ENCODE measurements at regions not wholly inside any gene's neighbourhood (a gene's known extent, or its start where the extent isn't known, plus 50 kb on each side); places are given as distances from the start of the nearest gene placed in this dataset.
A peak's percentile ranks its signal among the peaks of the same experiment; 100 is the strongest.
"Not testable (repeated sequence)": the region's sequence is repeated elsewhere in the genome, so short reads cannot be mapped to it uniquely, and the experiment has no call there.

DNA sequence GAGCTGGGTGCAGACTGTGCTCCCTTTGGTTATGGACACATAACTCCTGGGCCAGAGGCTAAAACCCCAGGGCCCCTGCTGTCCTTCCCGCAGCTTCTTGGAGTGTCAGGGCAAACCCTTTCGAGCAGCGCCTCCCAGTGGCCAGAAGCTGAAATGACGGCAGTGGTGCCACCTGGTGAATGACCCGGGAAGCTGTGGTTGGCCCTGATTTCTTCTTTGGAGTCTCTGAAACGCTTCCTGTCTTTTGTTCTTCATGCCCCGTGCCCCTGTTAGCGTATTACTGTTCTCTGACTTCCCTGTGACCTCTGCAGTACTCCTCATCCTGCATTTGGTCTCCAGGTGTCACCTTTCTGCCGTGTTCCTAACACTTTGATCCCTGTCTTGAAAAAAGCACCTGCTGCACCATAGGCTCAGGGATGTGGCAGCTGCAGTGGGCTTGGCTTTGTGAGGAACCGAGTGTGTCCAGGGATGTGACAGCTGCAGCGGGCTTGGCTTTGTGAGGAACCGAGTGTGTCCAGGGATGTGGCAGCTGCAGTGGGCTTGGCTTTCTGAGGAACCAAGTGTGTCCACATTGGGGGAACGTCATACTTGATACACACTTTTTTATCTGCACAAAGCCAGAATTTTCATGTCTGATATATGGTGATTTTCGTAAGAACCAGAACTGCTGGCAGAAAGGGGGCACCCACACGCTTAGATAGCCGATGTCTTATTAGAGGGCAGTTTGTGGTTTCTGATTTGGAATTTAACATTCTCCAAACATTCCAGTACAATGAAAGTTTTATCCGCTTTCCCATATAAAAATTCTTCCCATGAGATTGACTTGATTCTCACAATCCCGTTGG is 241.8 kb upstream of the FRG2C start:
- in situ Hi-C loops (cut with MboI; ENCODE audit: low sequenced_read_pairs, unreplicated experiment); DNase-seq (ENCODE audit: low spot score): not testable (repeated sequence)
- TF ChIP-seq, protein P1, sequence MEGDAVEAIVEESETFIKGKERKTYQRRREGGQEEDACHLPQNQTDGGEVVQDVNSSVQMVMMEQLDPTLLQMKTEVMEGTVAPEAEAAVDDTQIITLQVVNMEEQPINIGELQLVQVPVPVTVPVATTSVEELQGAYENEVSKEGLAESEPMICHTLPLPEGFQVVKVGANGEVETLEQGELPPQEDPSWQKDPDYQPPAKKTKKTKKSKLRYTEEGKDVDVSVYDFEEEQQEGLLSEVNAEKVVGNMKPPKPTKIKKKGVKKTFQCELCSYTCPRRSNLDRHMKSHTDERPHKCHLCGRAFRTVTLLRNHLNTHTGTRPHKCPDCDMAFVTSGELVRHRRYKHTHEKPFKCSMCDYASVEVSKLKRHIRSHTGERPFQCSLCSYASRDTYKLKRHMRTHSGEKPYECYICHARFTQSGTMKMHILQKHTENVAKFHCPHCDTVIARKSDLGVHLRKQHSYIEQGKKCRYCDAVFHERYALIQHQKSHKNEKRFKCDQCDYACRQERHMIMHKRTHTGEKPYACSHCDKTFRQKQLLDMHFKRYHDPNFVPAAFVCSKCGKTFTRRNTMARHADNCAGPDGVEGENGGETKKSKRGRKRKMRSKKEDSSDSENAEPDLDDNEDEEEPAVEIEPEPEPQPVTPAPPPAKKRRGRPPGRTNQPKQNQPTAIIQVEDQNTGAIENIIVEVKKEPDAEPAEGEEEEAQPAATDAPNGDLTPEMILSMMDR (IDR thresholded peaks at IDR 0.05; ENCODE audit: borderline replicate concordance, control extremely low read depth, extremely low read depth, insufficient read depth, missing control alignments): peak; percentile 42

DNA sequence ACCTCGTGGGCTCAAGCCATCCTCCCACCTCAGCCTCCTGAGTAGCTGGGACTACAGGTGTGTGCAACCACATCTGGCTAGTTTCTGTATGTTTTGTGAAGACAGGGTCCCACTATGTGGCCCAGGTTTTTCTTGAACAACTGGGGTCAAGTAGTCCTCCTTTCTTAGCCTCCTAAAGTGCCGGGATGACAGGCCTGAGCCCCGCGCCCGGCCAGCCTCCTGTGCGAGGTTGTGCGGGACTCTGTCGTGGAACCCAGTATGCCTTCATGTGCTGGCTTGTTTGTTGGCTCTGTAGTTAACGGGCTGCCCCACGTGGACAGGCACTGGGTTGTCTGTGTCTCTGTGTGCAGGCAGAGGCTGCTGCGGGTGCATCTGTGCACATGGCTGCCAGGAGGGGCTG is 238.7 kb upstream of the FRG2C start:
- DNase-seq (ENCODE audit: low spot score); in situ Hi-C loops (cut with MboI; ENCODE audit: low sequenced_read_pairs, unreplicated experiment): not testable (repeated sequence)

DNA sequence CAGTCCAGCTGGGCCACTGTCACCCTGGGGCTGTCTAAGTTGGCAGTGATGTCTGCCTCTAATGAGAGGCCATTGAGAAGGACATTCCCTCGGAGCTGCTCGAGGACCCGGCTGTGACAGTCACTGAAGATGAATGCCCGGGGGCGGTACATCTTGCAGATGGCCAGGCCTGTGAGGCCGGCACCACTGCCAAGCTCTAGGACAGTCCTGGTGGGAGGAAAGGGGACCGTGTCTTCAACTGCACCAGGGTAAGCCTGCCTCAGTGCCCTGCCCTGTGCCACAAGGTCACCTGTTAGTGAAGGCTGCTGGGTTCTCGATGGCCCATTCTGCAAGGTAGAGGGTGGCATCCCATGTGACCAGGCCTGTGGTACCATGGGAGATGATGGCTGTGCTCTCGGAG is 236.6 kb upstream of the FRG2C start:
- in situ Hi-C loops (cut with MboI; ENCODE audit: low sequenced_read_pairs, unreplicated experiment); DNase-seq (ENCODE audit: low spot score): not testable (repeated sequence)

DNA sequence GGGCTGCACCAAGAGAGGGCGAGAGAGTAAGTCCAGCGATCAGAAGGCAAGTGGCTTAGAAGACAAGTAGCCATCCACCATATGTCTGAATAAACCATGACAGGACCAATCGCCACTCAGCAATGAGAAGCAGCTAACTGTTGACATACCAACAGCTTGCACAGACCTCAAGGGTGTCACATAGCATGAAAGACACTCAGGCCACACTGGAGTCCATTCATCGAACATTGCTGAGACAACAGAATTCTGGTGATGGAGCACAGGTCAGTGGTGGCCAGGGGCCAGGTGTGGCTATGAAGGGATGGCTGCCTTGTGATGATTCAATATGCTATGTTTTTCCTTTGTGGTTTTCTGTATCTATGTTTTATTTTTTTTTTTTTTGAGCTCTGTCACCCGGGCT is 236.2 kb upstream of the FRG2C start:
- DNase-seq (ENCODE audit: low spot score); in situ Hi-C loops (cut with MboI; ENCODE audit: low sequenced_read_pairs, unreplicated experiment): not testable (repeated sequence)

DNA sequence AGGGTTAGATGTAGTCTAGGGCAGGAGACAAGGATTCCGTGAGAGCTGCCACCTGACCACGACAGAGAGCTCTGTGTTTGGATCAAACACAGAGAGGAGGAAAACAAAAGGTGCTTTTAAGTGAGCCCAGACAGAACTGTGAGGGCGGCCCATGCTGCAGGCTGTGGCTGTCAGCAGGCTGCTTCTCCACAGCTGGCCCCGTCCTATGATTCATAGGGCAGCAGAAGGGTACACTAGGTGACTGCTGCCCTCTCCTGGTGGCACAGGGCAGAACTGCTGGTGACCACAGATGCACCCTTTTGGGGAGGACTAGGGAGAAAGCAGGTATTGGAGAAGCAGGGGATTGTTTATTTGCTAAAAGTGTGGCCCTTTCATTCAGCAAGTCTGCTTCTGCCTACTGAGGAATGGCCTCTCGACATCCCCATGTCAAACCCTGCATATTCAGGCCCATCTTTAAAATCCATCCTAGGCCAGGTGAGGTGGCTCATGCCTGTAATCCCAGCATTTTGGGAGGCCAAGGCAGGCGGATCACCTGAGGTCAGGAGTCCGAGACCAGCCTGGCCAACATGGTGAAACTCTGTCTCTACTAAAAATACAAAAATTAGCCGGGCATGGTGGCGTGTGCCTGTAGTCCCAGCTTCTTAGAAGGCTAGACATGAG is 234.4 kb upstream of the FRG2C start:
- in situ Hi-C loops (cut with MboI; ENCODE audit: low sequenced_read_pairs, unreplicated experiment): not testable (repeated sequence)
- DNase-seq (ENCODE audit: low spot score): peak; percentile 48
- TF ChIP-seq, protein P1 (IDR thresholded peaks at IDR 0.05; ENCODE audit: borderline replicate concordance, control extremely low read depth, extremely low read depth, insufficient read depth, missing control alignments): peak; percentile 73

DNA sequence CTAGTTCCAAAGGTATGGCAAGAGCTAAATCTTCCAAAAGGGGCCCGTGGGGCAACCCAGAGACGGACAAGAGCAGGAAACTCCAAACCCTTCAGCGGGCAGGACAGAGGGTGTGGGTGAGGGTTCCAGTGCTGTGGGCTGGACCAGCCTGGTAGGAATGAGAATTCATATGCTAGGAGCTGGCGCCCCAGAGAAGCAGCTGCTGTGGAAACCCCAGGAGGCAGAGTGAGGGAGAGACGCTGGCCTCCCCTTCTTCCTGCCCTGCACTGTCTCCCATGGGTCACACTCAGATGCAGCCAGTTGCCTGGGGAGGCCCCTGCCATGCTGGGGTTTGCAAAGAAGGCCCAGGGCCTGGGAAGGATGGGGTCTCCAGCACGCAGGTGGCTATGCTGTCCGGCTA is 233.7 kb upstream of the FRG2C start:
- in situ Hi-C loops (cut with MboI; ENCODE audit: low sequenced_read_pairs, unreplicated experiment): not testable (repeated sequence)

DNA sequence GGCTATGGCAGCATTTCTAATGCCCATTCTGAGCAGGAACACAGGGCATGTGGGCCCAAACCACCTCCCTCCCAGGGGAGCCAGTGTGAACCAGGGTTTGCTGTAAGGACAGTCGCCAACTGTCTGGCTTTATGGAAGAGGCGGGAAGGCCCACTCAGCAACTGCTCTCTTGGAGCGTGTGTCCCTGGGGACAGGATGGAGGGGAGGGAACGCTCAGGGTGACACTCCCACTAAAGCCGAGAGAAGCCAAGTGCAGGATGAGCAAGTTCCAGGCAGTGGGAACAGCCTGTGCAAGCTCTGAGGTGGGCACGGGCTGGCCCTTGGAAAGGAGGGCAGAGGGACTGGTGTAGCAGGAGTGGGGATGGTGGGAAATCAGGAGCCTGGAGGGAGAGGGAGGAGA is 233.0 kb upstream of the FRG2C start:
- DNase-seq (ENCODE audit: low spot score); in situ Hi-C loops (cut with MboI; ENCODE audit: low sequenced_read_pairs, unreplicated experiment): not testable (repeated sequence)

More for the DNA sequence above, 233.7 kb upstream of the FRG2C start:
- not testable (repeated sequence) for DNase-seq (ENCODE audit: low spot score)

DNA sequence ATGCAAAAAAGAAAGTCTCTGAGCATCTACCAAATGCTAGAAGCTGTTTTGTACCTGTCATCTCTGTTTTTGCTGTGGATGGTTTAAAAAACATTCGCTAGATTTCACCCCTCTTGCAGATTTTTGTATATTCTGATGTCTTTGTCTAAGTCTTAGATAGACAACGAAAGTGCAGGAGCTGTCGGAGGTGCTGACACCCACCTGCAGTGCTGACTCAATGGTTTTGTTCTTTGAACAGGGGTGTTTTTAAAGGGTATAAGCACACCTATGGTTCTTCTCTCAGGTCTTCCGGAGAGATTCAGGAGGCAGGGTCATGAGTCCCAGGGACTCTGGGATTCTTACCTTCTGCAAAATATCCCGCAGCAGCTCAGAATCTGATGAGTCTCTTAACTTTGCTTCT is 231.7 kb upstream of the FRG2C start:
- in situ Hi-C loops (cut with MboI; ENCODE audit: low sequenced_read_pairs, unreplicated experiment): not testable (repeated sequence)

DNA sequence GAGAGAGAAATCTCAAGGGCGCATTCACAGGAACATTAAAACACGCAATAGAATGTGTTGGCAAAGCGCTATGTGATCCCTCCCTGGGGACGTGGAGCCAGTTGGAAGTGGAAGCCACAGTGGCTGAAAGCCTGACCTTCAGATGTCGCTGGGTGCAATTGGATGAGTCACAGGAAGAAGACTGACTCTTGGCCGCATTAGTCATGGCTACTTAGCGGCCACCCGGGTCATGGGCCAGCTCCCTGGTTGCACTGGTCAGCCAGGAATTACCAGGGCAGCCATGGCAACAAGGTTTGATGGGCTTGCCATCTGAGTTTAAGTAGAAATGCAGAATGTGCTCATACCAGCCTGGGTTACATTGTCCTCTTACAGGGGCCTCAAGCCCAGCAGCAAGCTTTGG is 231.2 kb upstream of the FRG2C start:
- in situ Hi-C loops (cut with MboI; ENCODE audit: low sequenced_read_pairs, unreplicated experiment); DNase-seq (ENCODE audit: low spot score): not testable (repeated sequence)

More for the DNA sequence above, 231.7 kb upstream of the FRG2C start:
- DNase-seq (ENCODE audit: low spot score): not testable (repeated sequence)

DNA sequence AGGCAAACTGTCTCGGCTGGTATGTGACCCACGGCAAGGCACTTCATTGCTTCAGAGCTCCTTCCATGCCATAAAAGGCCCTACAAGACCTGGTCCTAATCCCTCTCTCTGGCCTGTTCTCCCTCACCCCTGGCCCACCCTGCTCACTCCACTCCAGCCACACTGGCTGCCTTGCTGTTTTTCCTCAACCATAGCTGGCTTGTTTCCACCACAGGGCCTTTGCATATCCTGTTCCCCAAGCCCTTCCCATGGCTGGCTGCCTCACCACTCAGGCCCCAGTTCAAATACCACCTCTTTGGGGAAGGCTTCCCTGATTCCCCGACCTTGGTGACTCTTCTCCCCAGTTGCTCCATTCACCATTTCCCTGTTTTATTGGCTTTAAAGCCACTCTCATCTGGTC is 230.8 kb upstream of the FRG2C start:
- in situ Hi-C loops (cut with MboI; ENCODE audit: low sequenced_read_pairs, unreplicated experiment): not testable (repeated sequence)

DNA sequence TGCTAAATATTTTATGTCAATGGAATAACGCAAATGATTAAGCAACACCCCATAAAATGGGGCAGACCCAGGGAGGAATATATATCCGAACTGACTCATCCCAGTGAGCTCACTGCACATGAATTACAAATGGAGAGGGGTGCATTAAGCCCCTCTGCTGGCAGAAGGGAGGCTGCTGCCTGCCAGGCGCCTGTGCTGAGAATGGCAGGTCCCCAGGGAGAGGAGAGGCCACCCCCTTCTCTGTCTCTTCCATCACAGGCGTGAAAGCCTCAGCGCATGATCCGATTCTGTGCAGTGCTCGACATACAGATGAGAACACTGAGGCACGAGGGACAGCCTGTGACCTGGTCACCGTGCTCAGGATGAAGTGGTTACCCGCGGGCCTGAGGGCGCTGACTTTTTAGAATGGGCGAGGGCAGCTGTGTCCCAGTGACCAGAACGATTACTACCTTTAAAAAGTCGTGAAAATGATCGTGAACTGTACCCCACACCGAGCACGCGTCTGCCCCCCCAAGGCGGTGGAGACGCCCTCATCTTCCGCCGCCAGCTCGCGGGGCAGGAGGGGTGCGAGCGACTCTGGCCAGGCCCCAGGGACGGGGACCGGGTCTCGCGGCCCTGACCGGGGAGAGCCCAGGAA is 229.7 kb upstream of the FRG2C start:
- DNase-seq (ENCODE audit: low spot score); in situ Hi-C loops (cut with MboI; ENCODE audit: low sequenced_read_pairs, unreplicated experiment): not testable (repeated sequence)

More for the DNA sequence above, 230.8 kb upstream of the FRG2C start:
- not testable (repeated sequence) for DNase-seq (ENCODE audit: low spot score)

DNA sequence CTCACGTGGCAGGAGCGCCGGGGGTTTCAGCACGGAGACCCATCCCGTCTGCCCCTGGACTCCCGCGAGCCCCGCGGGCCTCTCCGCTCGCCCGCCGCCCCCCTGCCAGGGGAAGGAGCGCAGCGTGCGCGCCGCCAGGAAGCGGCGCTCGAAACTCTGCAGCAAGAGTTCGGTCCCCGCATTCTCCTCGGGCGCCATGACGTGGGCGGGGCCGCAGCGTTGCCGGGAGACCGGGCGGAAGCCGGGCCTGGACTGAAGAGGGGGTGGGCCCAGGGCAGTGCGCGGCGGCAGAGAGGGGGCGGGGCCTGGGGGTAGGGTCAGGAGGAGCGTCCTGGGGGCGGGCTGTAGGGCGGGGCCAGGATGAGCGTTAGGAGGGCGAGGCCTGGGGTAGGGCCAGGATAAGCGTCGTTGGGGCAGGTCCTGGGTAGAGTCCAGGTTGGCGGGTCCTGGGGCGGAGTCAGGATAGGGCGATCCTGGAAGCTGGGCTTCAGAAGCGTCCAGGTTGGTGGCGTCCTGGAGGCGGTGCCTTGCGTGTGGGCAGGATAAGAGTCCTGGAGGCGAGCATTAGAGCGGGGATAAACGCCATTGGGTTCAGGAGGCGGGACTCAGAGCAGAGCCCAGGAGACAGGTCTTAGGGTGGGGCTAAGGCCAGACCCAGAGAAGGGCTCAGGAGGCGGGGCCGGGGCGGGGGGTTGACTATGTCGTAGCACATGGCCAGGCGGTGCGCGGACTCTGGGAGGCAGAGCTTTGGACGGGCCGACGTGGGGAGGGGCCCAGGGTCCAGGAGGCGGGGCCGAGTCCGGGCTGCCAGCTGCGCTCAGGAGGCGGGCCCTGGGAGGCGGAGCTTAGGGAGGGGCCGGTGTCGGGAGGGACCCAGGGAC is 229.0 kb upstream of the FRG2C start:
- in situ Hi-C loops (cut with MboI; ENCODE audit: low sequenced_read_pairs, unreplicated experiment): not testable (repeated sequence)
- DNase-seq (ENCODE audit: low spot score): peak; percentile 92

DNA sequence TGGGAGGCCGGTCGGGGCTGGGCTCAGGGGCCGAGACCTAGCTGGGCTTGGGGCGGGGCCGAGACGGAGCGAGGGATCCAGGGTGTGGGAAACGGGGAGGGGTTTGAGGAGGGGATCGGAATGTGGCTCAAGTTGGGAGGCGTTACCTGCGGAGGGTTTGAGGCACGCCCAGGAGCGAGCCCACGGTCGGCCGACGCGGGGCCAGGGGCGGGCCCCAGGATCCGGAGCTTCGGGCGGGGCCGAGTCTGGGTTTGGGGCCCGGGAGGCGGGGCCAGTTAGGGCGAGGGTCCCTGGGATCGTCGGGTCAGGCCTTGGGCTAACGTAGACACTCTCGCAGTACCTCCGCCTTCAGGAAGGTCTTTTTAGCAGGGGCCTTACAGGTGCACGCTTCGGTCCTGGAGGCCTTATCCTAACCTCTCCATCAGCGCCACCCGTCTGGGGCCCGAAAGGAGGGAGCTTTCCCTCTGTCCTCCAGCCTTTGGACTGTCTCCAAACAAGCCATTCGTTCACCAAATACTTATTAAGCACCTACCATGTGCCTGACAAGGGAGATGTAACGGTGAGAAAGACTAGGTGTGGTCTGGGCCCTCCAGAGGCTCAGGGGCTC is 228.2 kb upstream of the FRG2C start:
- peak; percentile 69 for DNase-seq (ENCODE audit: low spot score)
- in situ Hi-C loops (cut with MboI; ENCODE audit: low sequenced_read_pairs, unreplicated experiment): not testable (repeated sequence)

DNA sequence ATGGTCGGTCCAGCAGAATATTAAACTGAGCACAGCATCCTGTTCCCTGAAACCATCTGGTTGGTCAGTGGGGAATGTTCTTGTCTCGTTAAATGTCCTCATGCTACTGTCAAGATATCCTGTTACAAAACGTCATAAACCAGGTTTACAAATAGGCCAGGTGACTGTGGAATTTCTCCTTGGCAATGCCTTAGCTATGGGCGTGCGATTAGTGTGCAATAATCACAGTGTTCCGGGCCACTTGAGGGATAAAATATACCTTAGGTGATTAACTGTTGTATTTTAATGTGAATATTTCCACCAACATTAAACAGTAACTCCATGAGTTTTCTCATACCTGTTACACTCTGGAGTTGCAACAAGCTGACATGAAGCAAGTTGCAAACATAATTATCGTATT is 223.1 kb upstream of the FRG2C start:
- in situ Hi-C loops (cut with MboI; ENCODE audit: low sequenced_read_pairs, unreplicated experiment); DNase-seq (ENCODE audit: low spot score): not testable (repeated sequence)

DNA sequence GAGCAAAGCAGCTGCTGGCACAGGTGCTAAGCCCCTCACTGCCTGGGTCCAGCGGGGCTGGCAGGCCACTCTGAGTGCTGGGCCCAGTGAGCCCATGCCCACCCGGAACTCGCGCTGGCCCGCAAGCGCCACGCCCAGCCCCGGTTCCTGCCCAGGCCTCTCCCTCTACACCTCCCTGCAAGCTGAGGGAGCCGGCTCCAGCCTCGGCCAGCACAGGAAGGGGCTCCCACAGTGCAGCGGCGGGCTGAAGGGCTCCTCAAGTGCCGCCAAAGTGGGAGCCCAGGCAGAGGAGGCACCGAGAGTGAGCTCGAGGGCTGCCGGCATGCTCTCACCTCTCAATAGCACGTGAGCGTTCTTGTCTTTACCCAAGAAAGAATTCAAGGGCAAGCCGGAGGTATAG is 219.5 kb upstream of the FRG2C start:
- in situ Hi-C loops (cut with MboI; ENCODE audit: low sequenced_read_pairs, unreplicated experiment); DNase-seq (ENCODE audit: low spot score): not testable (repeated sequence)
